Pancreas (tissue), 10 donors: ENCODE measurements at regions not wholly inside any gene's neighbourhood (a gene's known extent, or its start where the extent isn't known, plus 50 kb on each side); places are given as distances from the start of the nearest gene placed in this dataset.

Experiments used
- ATAC-seq, 4 donors: fragments of 200-7000 bp; cut with Tn5 transposase; one replicate each; pipeline versions ENCODE4 v1.8.0 to v1.9.1; 2020; ENCODE audit warnings: mild to moderate bottlenecking in 4 of 4, moderate library complexity in 4 of 4
- DNase-seq, 6 donors: peaks; one replicate each; pipeline ENCODE4 v3.0.0-alpha.2; 2020
- FAIRE-seq: peaks from 2 replicates; lab custom pipeline; 2012; peaks lifted over from hg19 to GRCh38; lab: Jason Lieb, UNC
- H3K27ac ChIP-seq, 4 donors: fragments of 200-600 bp; sonication (generic); 1 replicate in 3 of 4; 2 replicates in 1 of 4; pipeline versions ENCODE4 v1.5.0 to v1.8.0; 2020
- H3K27me3 ChIP-seq, 4 donors: fragments of 200-600 bp; one replicate each; pipeline ENCODE4 v1.8.0; 2021
- H3K36me3 ChIP-seq, 3 donors: fragments of 200-600 bp; sonication (generic) in 1 of 3; one replicate each; pipeline versions ENCODE4 v1.5.0 to v1.8.0; 2020 to 2021
- H3K4me1 ChIP-seq, 3 donors: fragments of 200-600 bp; one replicate each; pipeline ENCODE4 v1.8.0; 2021
- H3K4me3 ChIP-seq, 4 donors: fragments of 200-600 bp; sonication (generic) in 2 of 4; one replicate each; pipeline versions ENCODE4 v1.5.0 to v1.8.0; 2020 to 2021
- H3K9me3 ChIP-seq, 4 donors: fragments of 200-600 bp; one replicate each; pipeline ENCODE4 v1.8.0; 2021
- WGBS, 2 donors: extraction: QIAGEN DNeasy Blood & Tissue Kit; methylation state at CpG; one replicate each; pipeline ENCODE4 v1.1.7; 2013; 5-methylcytosine and 5-hydroxymethylcytosine counted together
- intact Hi-C, 3 donors: fragments of 100-400 bp; cut with DNase I; formaldehyde crosslinking; loops; one replicate each; pipeline versions ENCODE4 v1.11.1 to v1.14.2; 2022
- TF ChIP-seq, protein P1 (sequence below), 4 donors: fragments of 200-600 bp; sonication (generic) in 3 of 4; IDR thresholded peaks; one replicate each; pipeline versions ENCODE4 v1.5.0 to v1.8.0; 2021; ENCODE audit warnings: antibody characterized with exemption in 4 of 4
- donor health status: healthy with polysubstance abuse.
- donor health status: DM: no; HTN: no; CAD: no; lungs with moderate emphysema.
- donor health status: DM: no; HTN: no; CAD: no.
- donor health status: control.
- donor health status: control.
- donor health status: Bipolar disorder and iron deficiency.
- donor health status: DM: yes; HTN: yes; CAD: no.
- donor health status: DM: no; HTN: no; CAD: no.
- donor health status: DM: no; HTN: no; CAD: no.
- donor health status: DM: yes; HTN: yes; CAD: no.

GRCh38 chr1:79695138-79695537 is 688.6 kb upstream of the ADGRL4 start:
- Histone ChIP-seq H3K27me3 (no peaks in the 10 kb centered on the region), H3K27ac (no peak overlapping the region), H3K4me1 (peaks cover 0 to 7% (median 0%) of the 10 kb centered on the region in 3 donors), H3K36me3 (no peaks in the 10 kb centered on the region), H3K4me3 (no peak overlapping the region), H3K9me3 (no peaks in the 10 kb centered on the region)
- intact Hi-C loops, result no loop called here
- ATAC-seq, result no peak
- TF ChIP-seq, protein P1, sequence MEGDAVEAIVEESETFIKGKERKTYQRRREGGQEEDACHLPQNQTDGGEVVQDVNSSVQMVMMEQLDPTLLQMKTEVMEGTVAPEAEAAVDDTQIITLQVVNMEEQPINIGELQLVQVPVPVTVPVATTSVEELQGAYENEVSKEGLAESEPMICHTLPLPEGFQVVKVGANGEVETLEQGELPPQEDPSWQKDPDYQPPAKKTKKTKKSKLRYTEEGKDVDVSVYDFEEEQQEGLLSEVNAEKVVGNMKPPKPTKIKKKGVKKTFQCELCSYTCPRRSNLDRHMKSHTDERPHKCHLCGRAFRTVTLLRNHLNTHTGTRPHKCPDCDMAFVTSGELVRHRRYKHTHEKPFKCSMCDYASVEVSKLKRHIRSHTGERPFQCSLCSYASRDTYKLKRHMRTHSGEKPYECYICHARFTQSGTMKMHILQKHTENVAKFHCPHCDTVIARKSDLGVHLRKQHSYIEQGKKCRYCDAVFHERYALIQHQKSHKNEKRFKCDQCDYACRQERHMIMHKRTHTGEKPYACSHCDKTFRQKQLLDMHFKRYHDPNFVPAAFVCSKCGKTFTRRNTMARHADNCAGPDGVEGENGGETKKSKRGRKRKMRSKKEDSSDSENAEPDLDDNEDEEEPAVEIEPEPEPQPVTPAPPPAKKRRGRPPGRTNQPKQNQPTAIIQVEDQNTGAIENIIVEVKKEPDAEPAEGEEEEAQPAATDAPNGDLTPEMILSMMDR (IDR thresholded peaks at IDR 0.05), result no peak
- no peak for DNase-seq
- FAIRE-seq, result no peak

GRCh38 chr1:79694241-79694640 is 687.7 kb upstream of the ADGRL4 start:
- Histone ChIP-seq H3K36me3 (no peaks in the 10 kb centered on the region), H3K27ac (no peak overlapping the region), H3K27me3 (no peaks in the 10 kb centered on the region), H3K4me3 (no peak overlapping the region), H3K9me3 (no peaks in the 10 kb centered on the region), H3K4me1 (peaks cover 0 to 7% (median 0%) of the 10 kb centered on the region in 3 donors)
- TF ChIP-seq, protein P1 (IDR thresholded peaks at IDR 0.05), result no peak
- ATAC-seq (no peak), DNase-seq (no peak), FAIRE-seq (no peak)
- WGBS, 2 donors, result 63 to 78% methylated on average over 1 of the region's 1 CpG
- intact Hi-C loops, result no loop called here

DNA sequence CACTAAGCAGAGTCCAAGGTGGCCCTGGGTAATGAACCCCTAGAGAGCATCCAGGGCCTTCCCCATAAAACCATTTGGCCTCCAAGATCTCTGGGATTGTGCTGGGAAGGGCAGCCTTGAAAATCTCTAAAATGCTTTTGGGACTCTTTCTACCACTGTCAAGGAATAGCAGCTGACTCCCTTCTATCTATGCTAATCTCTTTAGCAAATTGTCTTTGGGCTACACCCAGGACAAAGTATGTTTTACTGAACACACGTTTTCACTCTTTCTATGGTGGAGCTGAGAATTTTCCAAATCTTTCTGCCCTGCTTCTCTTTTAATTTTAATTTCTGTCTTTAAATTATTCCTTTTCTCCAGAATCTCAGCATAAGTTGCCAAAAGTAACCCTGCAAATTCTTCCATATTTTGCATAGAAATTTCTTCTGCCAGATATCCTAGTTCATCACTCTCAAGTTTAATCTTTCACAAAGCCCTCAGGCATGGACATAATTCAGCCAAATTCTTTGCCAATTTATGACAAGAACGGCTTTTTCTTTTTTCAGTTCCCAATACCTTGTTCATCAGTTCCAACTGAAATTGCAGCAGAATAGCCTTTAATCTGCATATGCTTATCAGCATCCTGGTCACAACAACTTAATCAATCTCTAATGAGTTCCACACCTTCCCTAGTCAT is 687.0 kb upstream of the ADGRL4 start:
- Histone ChIP-seq H3K9me3 (no peaks in the 10 kb centered on the region), H3K4me1 (peaks cover 0 to 7% (median 0%) of the 10 kb centered on the region in 3 donors), H3K36me3 (no peaks in the 10 kb centered on the region), H3K27me3 (no peaks in the 10 kb centered on the region), H3K27ac (no peak overlapping the region), H3K4me3 (no peak overlapping the region)
- TF ChIP-seq, protein P1 (IDR thresholded peaks at IDR 0.05), result no peak
- DNase-seq, result no peak
- 58 to 63% methylated on average over 2 of the region's 2 CpGs for WGBS, 2 donors
- intact Hi-C loops, result no loop called here
- FAIRE-seq, result no peak
- ATAC-seq, result no peak

DNA sequence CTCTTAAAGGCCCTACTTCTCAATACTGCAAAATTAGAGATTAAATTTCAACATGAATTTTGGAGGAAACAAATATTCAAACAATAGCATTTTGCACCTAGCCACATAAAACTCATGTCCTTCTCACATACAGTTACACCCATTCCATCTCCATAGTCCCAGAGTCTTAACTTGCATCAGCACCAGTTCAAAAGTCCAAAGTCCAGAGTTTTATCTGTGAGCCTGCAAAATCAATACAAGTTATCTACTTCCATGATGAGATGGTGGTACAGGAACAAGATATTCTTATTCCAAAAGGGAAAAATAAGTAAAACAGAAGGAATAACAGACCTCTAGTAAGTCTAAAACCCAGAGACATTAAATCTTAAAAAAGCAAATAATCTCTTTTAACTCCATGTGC is 686.0 kb upstream of the ADGRL4 start:
- no peak for DNase-seq
- Histone ChIP-seq H3K4me3 (no peak overlapping the region), H3K36me3 (no peaks in the 10 kb centered on the region), H3K27me3 (no peaks in the 10 kb centered on the region), H3K4me1 (peaks cover 0 to 7% (median 0%) of the 10 kb centered on the region in 3 donors), H3K27ac (no peak overlapping the region), H3K9me3 (no peaks in the 10 kb centered on the region)
- peak in 3 of 4 donors; percentile 54 to 85 (median 75) for ATAC-seq
- TF ChIP-seq, protein P1 (IDR thresholded peaks at IDR 0.05), result no peak
- intact Hi-C loops, result no loop called here
- no peak for FAIRE-seq

DNA sequence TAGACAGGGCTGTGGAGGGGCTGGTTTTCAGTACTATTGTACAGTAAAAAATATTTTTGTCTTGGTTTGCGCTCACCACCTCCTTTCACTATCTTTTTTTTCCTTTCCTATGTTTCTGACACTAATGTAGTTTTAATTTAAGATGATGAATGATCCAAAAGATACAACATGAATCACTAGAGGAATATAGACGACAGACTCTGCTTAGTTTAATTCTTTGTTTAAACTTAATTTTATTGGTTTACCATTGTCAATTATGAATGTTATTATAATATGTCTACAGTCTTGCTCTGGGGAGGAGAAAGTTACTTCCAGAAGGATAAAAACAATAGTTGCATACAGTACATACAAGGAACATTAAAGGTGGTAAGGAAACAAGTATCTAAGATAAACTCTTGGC is 682.4 kb upstream of the ADGRL4 start:
- Histone ChIP-seq H3K27me3 (no peaks in the 10 kb centered on the region), H3K4me1 (peaks cover 0 to 7% (median 0%) of the 10 kb centered on the region in 3 donors), H3K9me3 (no peaks in the 10 kb centered on the region), H3K4me3 (no peak overlapping the region), H3K27ac (no peak overlapping the region), H3K36me3 (no peaks in the 10 kb centered on the region)
- TF ChIP-seq, protein P1 (IDR thresholded peaks at IDR 0.05), result no peak
- intact Hi-C loops, result no loop called here
- DNase-seq, result no peak
- FAIRE-seq, result no peak
- 76 to 84% methylated on average over 2 of the region's 2 CpGs for WGBS, 2 donors
- no peak for ATAC-seq
